ENCODE measurements at regions not wholly inside any gene's neighbourhood (a gene's known extent, or its start where the extent isn't known, plus 50 kb on each side); places are given as distances from the start of the nearest gene placed in this dataset.
"Not testable (repeated sequence)": the region's sequence is repeated elsewhere in the genome, so short reads cannot be mapped to it uniquely, and the experiment has no call there.

- H3K9me3 Mint-ChIP-seq, result peaks cover 0 to 19% (median 5%) of the 10 kb centered on the region in 7 donors
- H3K4me1 Mint-ChIP-seq, result peaks cover 0 to 5% (median 2%) of the 10 kb centered on the region in 4 donors
- no peak overlapping the region for H3K27ac Mint-ChIP-seq
- Histone ChIP-seq H3K4me3 (ENCODE audit: low read depth, low read length) (no peak overlapping the region), H3K4me1 (ENCODE audit: control insufficient read depth, insufficient read depth, low read length, poor library complexity, severe bottlenecking) (no peaks in the 10 kb centered on the region), H3K9me3 (ENCODE audit: control insufficient read depth in 2 of 2, low read length in 2 of 2) (peaks cover 0 to 2% of the 10 kb centered on the region in 2 experiments), H3K27me3 (ENCODE audit: control insufficient read depth, insufficient read depth, low read length) (peaks cover 7% of the 10 kb centered on the region), H3K36me3 (ENCODE audit: control insufficient read depth, insufficient read depth, low read length) (no peaks in the 10 kb centered on the region), H3K27ac (ENCODE audit: insufficient read depth, low read length, poor library complexity, severe bottlenecking) (no peak overlapping the region)
- peaks cover 3% of the 10 kb centered on the region for H3K36me3 Mint-ChIP-seq
- no peak for ATAC-seq (ENCODE audit: low read depth in 2 of 2)
- DNase-seq, result no peak
- H3K4me3 Mint-ChIP-seq, result no peak overlapping the region
- peaks cover 22% of the 10 kb centered on the region for H3K27me3 Mint-ChIP-seq
Observed at GRCh38 chr5:71788794-71789193, 69.7 kb downstream of the CARTPT start.

- ATAC-seq (ENCODE audit: low read depth in 2 of 2) (no peak), DNase-seq (no peak)
- no peak overlapping the region for H3K27ac ChIP-seq (ENCODE audit: insufficient read depth, low read length, poor library complexity, severe bottlenecking)
- Mint-ChIP-seq H3K9me3 (peaks cover 0 to 23% (median 5%) of the 10 kb centered on the region in 7 donors), H3K36me3 (peaks cover 3% of the 10 kb centered on the region), H3K4me1 (no peaks in the 10 kb centered on the region), H3K27me3 (peaks cover 22% of the 10 kb centered on the region), H3K4me3 (no peak overlapping the region), H3K27ac (no peak overlapping the region)
- H3K4me3 ChIP-seq (ENCODE audit: low read depth, low read length), result no peak overlapping the region
- H3K27me3 ChIP-seq (ENCODE audit: control insufficient read depth, insufficient read depth, low read length), result peaks cover 7% of the 10 kb centered on the region
- peaks cover 0 to 2% of the 10 kb centered on the region in 2 experiments for H3K9me3 ChIP-seq (ENCODE audit: control insufficient read depth in 2 of 2, low read length in 2 of 2)
- no peaks in the 10 kb centered on the region for H3K36me3 ChIP-seq (ENCODE audit: control insufficient read depth, insufficient read depth, low read length)
- H3K4me1 ChIP-seq (ENCODE audit: control insufficient read depth, insufficient read depth, low read length, poor library complexity, severe bottlenecking), result no peaks in the 10 kb centered on the region
Observed at GRCh38 chr5:71789746-71790145, 70.7 kb downstream of the CARTPT start.

GRCh38 chr5:71790433-71790832, 71.4 kb downstream of the CARTPT start:
- no peak overlapping the region for H3K4me3 ChIP-seq (ENCODE audit: low read depth, low read length)

GRCh38 chr5:71792041-71792440, 73.0 kb downstream of the CARTPT start:
- H3K36me3 Mint-ChIP-seq; H3K27ac Mint-ChIP-seq; H3K27me3 ChIP-seq (ENCODE audit: control insufficient read depth, insufficient read depth, low read length); H3K4me1 Mint-ChIP-seq; H3K4me1 ChIP-seq (ENCODE audit: control insufficient read depth, insufficient read depth, low read length, poor library complexity, severe bottlenecking); H3K9me3 ChIP-seq (ENCODE audit: control insufficient read depth in 2 of 2, low read length in 2 of 2); H3K4me3 Mint-ChIP-seq; H3K27ac ChIP-seq (ENCODE audit: insufficient read depth, low read length, poor library complexity, severe bottlenecking); H3K4me3 ChIP-seq (ENCODE audit: low read depth, low read length); ATAC-seq (ENCODE audit: low read depth in 2 of 2); DNase-seq; H3K36me3 ChIP-seq (ENCODE audit: control insufficient read depth, insufficient read depth, low read length): not testable (repeated sequence)
- Mint-ChIP-seq H3K27me3 (peaks cover 19% of the 10 kb centered on the region), H3K9me3 (peaks cover 0 to 32% (median 5%) of the 10 kb centered on the region in 7 donors)

More at GRCh38 chr5:71790433-71790832, 71.4 kb downstream of the CARTPT start:
- Histone ChIP-seq H3K4me1 (ENCODE audit: control insufficient read depth, insufficient read depth, low read length, poor library complexity, severe bottlenecking) (no peaks in the 10 kb centered on the region), H3K27me3 (ENCODE audit: control insufficient read depth, insufficient read depth, low read length) (peaks cover 7% of the 10 kb centered on the region), H3K9me3 (ENCODE audit: control insufficient read depth in 2 of 2, low read length in 2 of 2) (peaks cover 0 to 2% of the 10 kb centered on the region in 2 experiments), H3K27ac (ENCODE audit: insufficient read depth, low read length, poor library complexity, severe bottlenecking) (no peak overlapping the region), H3K36me3 (ENCODE audit: control insufficient read depth, insufficient read depth, low read length) (no peaks in the 10 kb centered on the region)
- DNase-seq (no peak), ATAC-seq (ENCODE audit: low read depth in 2 of 2) (no peak)
- H3K9me3 Mint-ChIP-seq, result peaks cover 0 to 29% (median 5%) of the 10 kb centered on the region in 7 donors
- no peak overlapping the region for H3K4me3 Mint-ChIP-seq
- peaks cover 22% of the 10 kb centered on the region for H3K27me3 Mint-ChIP-seq
- H3K4me1 Mint-ChIP-seq, result no peaks in the 10 kb centered on the region
- peaks cover 3% of the 10 kb centered on the region for H3K36me3 Mint-ChIP-seq
- H3K27ac Mint-ChIP-seq, result no peak overlapping the region

- no peaks in the 10 kb centered on the region for H3K4me1 Mint-ChIP-seq
- peaks cover 5% of the 10 kb centered on the region for H3K27me3 Mint-ChIP-seq
- H3K27me3 ChIP-seq (ENCODE audit: control insufficient read depth, insufficient read depth, low read length), result no peaks in the 10 kb centered on the region
- H3K36me3 ChIP-seq (ENCODE audit: control insufficient read depth, insufficient read depth, low read length), result no peaks in the 10 kb centered on the region
- DNase-seq, result no peak
- ATAC-seq (ENCODE audit: low read depth in 2 of 2), result no peak
- H3K4me3 Mint-ChIP-seq, result no peak overlapping the region
- peaks cover 0 to 33% (median 10%) of the 10 kb centered on the region in 7 donors for H3K9me3 Mint-ChIP-seq
- H3K4me3 ChIP-seq (ENCODE audit: low read depth, low read length), result no peak overlapping the region
- H3K36me3 Mint-ChIP-seq, result no peaks in the 10 kb centered on the region
- H3K27ac Mint-ChIP-seq, result no peak overlapping the region
- H3K4me1 ChIP-seq (ENCODE audit: control insufficient read depth, insufficient read depth, low read length, poor library complexity, severe bottlenecking), result no peaks in the 10 kb centered on the region
- no peak overlapping the region for H3K27ac ChIP-seq (ENCODE audit: insufficient read depth, low read length, poor library complexity, severe bottlenecking)
- peaks cover 0 to 2% of the 10 kb centered on the region in 2 experiments for H3K9me3 ChIP-seq (ENCODE audit: control insufficient read depth in 2 of 2, low read length in 2 of 2)
Observed at GRCh38 chr5:71794061-71794695, 75.1 kb downstream of the CARTPT start.

- Mint-ChIP-seq H3K27me3 (peaks cover 11% of the 10 kb centered on the region), H3K36me3 (no peaks in the 10 kb centered on the region), H3K4me3 (no peak overlapping the region), H3K9me3 (peaks cover 0 to 13% (median 2%) of the 10 kb centered on the region in 7 donors), H3K4me1 (no peaks in the 10 kb centered on the region), H3K27ac (no peak overlapping the region)
- H3K27ac ChIP-seq (ENCODE audit: insufficient read depth, low read length, poor library complexity, severe bottlenecking), result no peak overlapping the region
- DNase-seq (no peak), ATAC-seq (ENCODE audit: low read depth in 2 of 2) (no peak)
- H3K4me1 ChIP-seq (ENCODE audit: control insufficient read depth, insufficient read depth, low read length, poor library complexity, severe bottlenecking), result no peaks in the 10 kb centered on the region
- peaks cover 12% of the 10 kb centered on the region for H3K27me3 ChIP-seq (ENCODE audit: control insufficient read depth, insufficient read depth, low read length)
- H3K36me3 ChIP-seq (ENCODE audit: control insufficient read depth, insufficient read depth, low read length), result no peaks in the 10 kb centered on the region
- H3K4me3 ChIP-seq (ENCODE audit: low read depth, low read length), result no peak overlapping the region
- H3K9me3 ChIP-seq (ENCODE audit: control insufficient read depth in 2 of 2, low read length in 2 of 2), result no peaks in the 10 kb centered on the region
Observed at GRCh38 chr5:71802673-71803072, 83.6 kb downstream of the CARTPT start.

GRCh38 chr5:71806711-71807110, 87.6 kb downstream of the CARTPT start:
- peaks cover 0 to 8% (median 1%) of the 10 kb centered on the region in 4 donors for H3K4me1 Mint-ChIP-seq
- Histone ChIP-seq H3K27ac (ENCODE audit: insufficient read depth, low read length, poor library complexity, severe bottlenecking) (no peak overlapping the region), H3K9me3 (ENCODE audit: control insufficient read depth in 2 of 2, low read length in 2 of 2) (no peaks in the 10 kb centered on the region), H3K27me3 (ENCODE audit: control insufficient read depth, insufficient read depth, low read length) (peaks cover 12% of the 10 kb centered on the region), H3K4me3 (ENCODE audit: low read depth, low read length) (no peak overlapping the region), H3K4me1 (ENCODE audit: control insufficient read depth, insufficient read depth, low read length, poor library complexity, severe bottlenecking) (no peaks in the 10 kb centered on the region), H3K36me3 (ENCODE audit: control insufficient read depth, insufficient read depth, low read length) (no peaks in the 10 kb centered on the region)
- H3K36me3 Mint-ChIP-seq, result no peaks in the 10 kb centered on the region
- no peak overlapping the region for H3K27ac Mint-ChIP-seq
- no peaks in the 10 kb centered on the region for H3K9me3 Mint-ChIP-seq
- DNase-seq (no peak), ATAC-seq (ENCODE audit: low read depth in 2 of 2) (no peak)
- H3K27me3 Mint-ChIP-seq, result peaks cover 8% of the 10 kb centered on the region
- no peak overlapping the region for H3K4me3 Mint-ChIP-seq

- H3K27me3 Mint-ChIP-seq, result peaks cover 8% of the 10 kb centered on the region
- no peak overlapping the region for H3K4me3 Mint-ChIP-seq
- no peaks in the 10 kb centered on the region for H3K9me3 Mint-ChIP-seq
Observed at GRCh38 chr5:71807909-71808308, 88.8 kb downstream of the CARTPT start.

More at GRCh38 chr5:71807909-71808308, 88.8 kb downstream of the CARTPT start:
- H3K27ac Mint-ChIP-seq, result no peak overlapping the region
- no peaks in the 10 kb centered on the region for H3K4me1 ChIP-seq (ENCODE audit: control insufficient read depth, insufficient read depth, low read length, poor library complexity, severe bottlenecking)
- H3K27me3 ChIP-seq (ENCODE audit: control insufficient read depth, insufficient read depth, low read length), result peaks cover 9% of the 10 kb centered on the region
- ATAC-seq (ENCODE audit: low read depth in 2 of 2) (no peak), DNase-seq (no peak)
- no peaks in the 10 kb centered on the region for H3K36me3 ChIP-seq (ENCODE audit: control insufficient read depth, insufficient read depth, low read length)
- H3K9me3 ChIP-seq (ENCODE audit: control insufficient read depth in 2 of 2, low read length in 2 of 2), result no peaks in the 10 kb centered on the region
- no peak overlapping the region for H3K27ac ChIP-seq (ENCODE audit: insufficient read depth, low read length, poor library complexity, severe bottlenecking)
- peaks cover 0 to 8% (median 1%) of the 10 kb centered on the region in 4 donors for H3K4me1 Mint-ChIP-seq
- H3K4me3 ChIP-seq (ENCODE audit: low read depth, low read length), result no peak overlapping the region
- no peaks in the 10 kb centered on the region for H3K36me3 Mint-ChIP-seq

Measured in CD4-positive, CD25-positive, alpha-beta regulatory T cell (primary cell).